ENCODE measurements at regions not wholly inside any gene's neighbourhood (a gene's known extent, or its start where the extent isn't known, plus 50 kb on each side); places are given as distances from the start of the nearest gene placed in this dataset.
"Not testable (repeated sequence)": the region's sequence is repeated elsewhere in the genome, so short reads cannot be mapped to it uniquely, and the experiment has no call there.

- TF ChIP-seq, protein P1, sequence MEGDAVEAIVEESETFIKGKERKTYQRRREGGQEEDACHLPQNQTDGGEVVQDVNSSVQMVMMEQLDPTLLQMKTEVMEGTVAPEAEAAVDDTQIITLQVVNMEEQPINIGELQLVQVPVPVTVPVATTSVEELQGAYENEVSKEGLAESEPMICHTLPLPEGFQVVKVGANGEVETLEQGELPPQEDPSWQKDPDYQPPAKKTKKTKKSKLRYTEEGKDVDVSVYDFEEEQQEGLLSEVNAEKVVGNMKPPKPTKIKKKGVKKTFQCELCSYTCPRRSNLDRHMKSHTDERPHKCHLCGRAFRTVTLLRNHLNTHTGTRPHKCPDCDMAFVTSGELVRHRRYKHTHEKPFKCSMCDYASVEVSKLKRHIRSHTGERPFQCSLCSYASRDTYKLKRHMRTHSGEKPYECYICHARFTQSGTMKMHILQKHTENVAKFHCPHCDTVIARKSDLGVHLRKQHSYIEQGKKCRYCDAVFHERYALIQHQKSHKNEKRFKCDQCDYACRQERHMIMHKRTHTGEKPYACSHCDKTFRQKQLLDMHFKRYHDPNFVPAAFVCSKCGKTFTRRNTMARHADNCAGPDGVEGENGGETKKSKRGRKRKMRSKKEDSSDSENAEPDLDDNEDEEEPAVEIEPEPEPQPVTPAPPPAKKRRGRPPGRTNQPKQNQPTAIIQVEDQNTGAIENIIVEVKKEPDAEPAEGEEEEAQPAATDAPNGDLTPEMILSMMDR (IDR thresholded peaks at IDR 0.05), result no peak
- peak in 1 of 2 donors; percentile 79 for TF ChIP-seq EP300 (IDR thresholded peaks at IDR 0.05)
- no peak for TF ChIP-seq POLR2A (IDR thresholded peaks at IDR 0.05)
- Histone ChIP-seq H3K9me3 (no peaks in the 10 kb centered on the region), H3K36me3 (no peaks in the 10 kb centered on the region), H3K27me3 (no peaks in the 10 kb centered on the region), H3K4me3 (no peak overlapping the region), H3K4me1 (peaks cover 0 to 14% (median 0%) of the 10 kb centered on the region in 4 donors), H3K27ac (no peak overlapping the region)
- WGBS, 2 donors, result 26 to 31% methylated on average over 4 of the region's 4 CpGs
- peak in 1 of 2 donors; percentile 67 for DNase-seq (ENCODE audit: low spot score in 2 of 2)
These were observed 64.1 kb upstream of the PDZD8 start for GRCh38 chr10:117439243-117439912.

GRCh38 chr10:117432866-117433265 is 57.6 kb upstream of the PDZD8 start:
- TF ChIP-seq, protein P1 (IDR thresholded peaks at IDR 0.05), result no peak
- TF ChIP-seq EP300 (IDR thresholded peaks at IDR 0.05) (no peak), POLR2A (IDR thresholded peaks at IDR 0.05) (no peak)
- WGBS, 2 donors, result 71 to 73% methylated on average over 4 of the region's 4 CpGs
- DNase-seq (ENCODE audit: low spot score in 2 of 2), result no peak

DNA sequence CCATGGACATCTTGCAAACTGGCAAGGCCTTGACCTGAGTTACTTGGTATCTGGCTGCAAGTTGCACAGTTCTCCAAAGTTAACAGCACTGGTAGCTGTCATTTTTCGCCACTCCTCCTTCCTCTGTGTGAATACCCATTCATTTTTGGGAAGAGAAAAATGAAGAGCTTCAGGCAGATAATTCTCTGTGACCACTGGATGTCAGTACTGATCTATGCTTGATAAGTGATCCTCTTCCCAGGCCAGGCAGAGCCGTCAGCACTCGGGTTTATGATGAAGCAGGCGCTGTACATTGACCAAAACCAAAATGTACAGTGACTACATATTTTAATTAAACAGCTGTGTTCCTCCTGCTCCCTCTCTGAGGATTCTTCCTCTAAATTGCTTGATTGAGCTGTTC is 55.9 kb upstream of the PDZD8 start:
- H3K4me1 ChIP-seq, result no peaks in the 10 kb centered on the region
- TF ChIP-seq, protein P1 (IDR thresholded peaks at IDR 0.05), result no peak
- DNase-seq (ENCODE audit: low spot score in 2 of 2), result no peak
- WGBS, 2 donors, result 50 to 68% methylated on average over 4 of the region's 4 CpGs
- H3K9me3 ChIP-seq, result no peaks in the 10 kb centered on the region
- peaks cover 0 to 7% of the 10 kb centered on the region in 2 donors for H3K27me3 ChIP-seq
- H3K4me3 ChIP-seq, result no peak overlapping the region
- no peak overlapping the region for H3K27ac ChIP-seq
- no peaks in the 10 kb centered on the region for H3K36me3 ChIP-seq

More at GRCh38 chr10:117432866-117433265, 57.6 kb upstream of the PDZD8 start:
- no peaks in the 10 kb centered on the region for H3K9me3 ChIP-seq
- no peak overlapping the region for H3K4me3 ChIP-seq
- H3K27ac ChIP-seq, result no peak overlapping the region
- H3K4me1 ChIP-seq, result no peaks in the 10 kb centered on the region
- H3K36me3 ChIP-seq, result no peaks in the 10 kb centered on the region
- H3K27me3 ChIP-seq, result peaks cover 0 to 7% of the 10 kb centered on the region in 2 donors

DNA sequence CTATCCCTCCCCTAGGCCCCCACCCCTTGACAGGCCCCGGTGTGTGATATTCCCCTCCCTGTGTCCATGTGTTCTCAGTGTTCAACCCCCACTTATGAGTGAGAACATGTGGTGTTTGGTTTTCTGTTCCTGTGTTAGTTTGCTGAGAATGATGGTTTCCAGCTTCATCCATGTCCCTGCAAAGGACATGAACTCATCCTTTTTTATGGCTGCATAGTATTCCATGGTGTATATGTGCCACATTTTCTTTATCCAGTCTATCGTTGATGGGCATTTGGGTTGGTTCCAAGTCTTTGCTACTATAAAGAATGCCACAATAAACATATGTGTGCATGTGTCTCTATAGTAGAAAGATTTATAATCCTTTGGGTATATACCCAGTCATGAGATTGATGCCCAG is 55.3 kb upstream of the PDZD8 start:
- WGBS, 2 donors, result 93 to 98% methylated on average over 2 of the region's 2 CpGs
- not testable (repeated sequence) for H3K27ac ChIP-seq, H3K27me3 ChIP-seq

GRCh38 chr10:117429643-117430265 is 54.5 kb upstream of the PDZD8 start:
- WGBS, 2 donors, result 52 to 63% methylated on average over 2 of the region's 2 CpGs

More for the DNA sequence above, 55.3 kb upstream of the PDZD8 start:
- not testable (repeated sequence) for DNase-seq (ENCODE audit: low spot score in 2 of 2); H3K36me3 ChIP-seq; H3K4me3 ChIP-seq; H3K9me3 ChIP-seq; H3K4me1 ChIP-seq

More at GRCh38 chr10:117429643-117430265, 54.5 kb upstream of the PDZD8 start:
- H3K9me3 ChIP-seq, result no peaks in the 10 kb centered on the region
- no peaks in the 10 kb centered on the region for H3K4me1 ChIP-seq
- no peak overlapping the region for H3K4me3 ChIP-seq
- H3K27ac ChIP-seq, result no peak overlapping the region
- TF ChIP-seq, protein P1 (IDR thresholded peaks at IDR 0.05), result no peak
- TF ChIP-seq EP300 (IDR thresholded peaks at IDR 0.05) (no peak), POLR2A (IDR thresholded peaks at IDR 0.05) (no peak)
- no peak for DNase-seq (ENCODE audit: low spot score in 2 of 2)
- H3K27me3 ChIP-seq, result peaks cover 0 to 7% of the 10 kb centered on the region in 2 donors
- no peaks in the 10 kb centered on the region for H3K36me3 ChIP-seq
